Tibial nerve (tissue), 3 donors: ENCODE measurements at regions not wholly inside any gene's neighbourhood (a gene's known extent, or its start where the extent isn't known, plus 50 kb on each side); places are given as distances from the start of the nearest gene placed in this dataset.

Source experiments
- CTCF ChIP-seq, 5 experiments: fragments of 200-600 bp in 3 of 5; fragments of 450-650 bp in 2 of 5; sonication (generic) in 3 of 5; IDR thresholded peaks; one replicate each; pipeline ENCODE4 v1.5.1; 2016 to 2019; ENCODE audit warnings: antibody characterized with exemption in 5 of 5, mild to moderate bottlenecking in 3 of 5, moderate library complexity in 2 of 5
- POLR2A ChIP-seq, 2 donors: fragments of 450-650 bp; IDR thresholded peaks; one replicate each; pipeline ENCODE4 v1.6.1; 2017; ENCODE audit warnings: antibody characterized with exemption in 2 of 2, mild to moderate bottlenecking in 2 of 2, moderate library complexity in 2 of 2

- TF ChIP-seq CTCF (IDR thresholded peaks at IDR 0.05) (no peak), POLR2A (IDR thresholded peaks at IDR 0.05) (no peak)
Observed at GRCh38 chr4:187685247-187685646, 310.3 kb upstream of the ZFP42 start.
